Muscle of leg (tissue), 3 donors: ENCODE measurements at regions not wholly inside any gene's neighbourhood (a gene's known extent, or its start where the extent isn't known, plus 50 kb on each side); places are given as distances from the start of the nearest gene placed in this dataset.
A peak's percentile ranks its signal among the peaks of the same experiment; 100 is the strongest.
"Not testable (repeated sequence)": the region's sequence is repeated elsewhere in the genome, so short reads cannot be mapped to it uniquely, and the experiment has no call there.

Experiments
- DNase-seq: peaks from one replicate; pipeline ENCODE4 v3.0.0; 2013
- H3K27ac ChIP-seq: one replicate; pipeline ENCODE4 v1.5.1; 2013; ENCODE audit warnings: mild to moderate bottlenecking, low read length, control low read depth
- H3K27me3 ChIP-seq: one replicate; pipeline ENCODE4 v1.6.1; 2013; ENCODE audit warnings: low read length; ENCODE audit not compliant: control insufficient read depth, insufficient read depth
- H3K36me3 ChIP-seq: one replicate; pipeline ENCODE4 v1.6.1; 2013; ENCODE audit warnings: low read length; ENCODE audit not compliant: control insufficient read depth, insufficient read depth
- H3K4me1 ChIP-seq: one replicate; pipeline ENCODE4 v1.6.1; 2013; ENCODE audit warnings: low read length; ENCODE audit not compliant: control insufficient read depth, insufficient read depth
- H3K4me3 ChIP-seq: one replicate; pipeline ENCODE4 v1.5.1; 2013; ENCODE audit warnings: low read length, control low read depth
- H3K9me3 ChIP-seq: replicated peaks from 2 replicates; pipeline ENCODE4 v1.6.1; 2013; ENCODE audit warnings: low read depth, low read length; ENCODE audit not compliant: control insufficient read depth
- WGBS: methylation state at CpG from one replicate; pipeline ENCODE4 v1.1.5; 2013; ENCODE audit warnings: missing lambda C conversion rate; ENCODE audit not compliant: insufficient coverage; 5-methylcytosine and 5-hydroxymethylcytosine counted together

GRCh38 chr18:1557711-1558110, 653.0 kb downstream of the ADCYAP1 start:
- no CpG with 5 or more reads among the region's 1 CpG for WGBS
- not testable (repeated sequence) for H3K27ac ChIP-seq, H3K4me3 ChIP-seq, DNase-seq, H3K9me3 ChIP-seq, H3K36me3 ChIP-seq, H3K4me1 ChIP-seq, H3K27me3 ChIP-seq

- Histone ChIP-seq H3K36me3 (no peaks in the 10 kb centered on the region), H3K4me1 (no peaks in the 10 kb centered on the region), H3K27me3 (no peaks in the 10 kb centered on the region), H3K27ac (no peak overlapping the region), H3K9me3 (no peaks in the 10 kb centered on the region), H3K4me3 (no peak overlapping the region)
- WGBS, result 50% methylated on average over 1 of the region's 3 CpGs
- no peak for DNase-seq
Measured at GRCh38 chr18:1559563-1559962, 654.9 kb downstream of the ADCYAP1 start.

- H3K27ac ChIP-seq, result no peak overlapping the region
- no peaks in the 10 kb centered on the region for H3K27me3 ChIP-seq
- H3K4me3 ChIP-seq, result no peak overlapping the region
- 89% methylated on average over 1 of the region's 3 CpGs for whole genome bisulfite sequencing
- H3K9me3 ChIP-seq, result no peaks in the 10 kb centered on the region
- H3K4me1 ChIP-seq, result no peaks in the 10 kb centered on the region
- no peak for DNase-seq
- no peaks in the 10 kb centered on the region for H3K36me3 ChIP-seq
Measured at GRCh38 chr18:1564793-1565192, 660.1 kb downstream of the ADCYAP1 start.

GRCh38 chr18:1571206-1571605, 666.5 kb downstream of the ADCYAP1 start:
- H3K9me3 ChIP-seq, result no peaks in the 10 kb centered on the region
- H3K4me1 ChIP-seq, result no peaks in the 10 kb centered on the region
- no peaks in the 10 kb centered on the region for H3K27me3 ChIP-seq
- no peak overlapping the region for H3K4me3 ChIP-seq
- H3K36me3 ChIP-seq, result no peaks in the 10 kb centered on the region
- no CpG with 5 or more reads among the region's 2 CpGs for WGBS
- no peak for DNase-seq
- H3K27ac ChIP-seq, result no peak overlapping the region

GRCh38 chr18:1573732-1574131, 669.1 kb downstream of the ADCYAP1 start:
- no peaks in the 10 kb centered on the region for H3K4me1 ChIP-seq
- no peak overlapping the region for H3K4me3 ChIP-seq
- H3K27ac ChIP-seq, result no peak overlapping the region
- WGBS, result 60% methylated on average over 1 of the region's 5 CpGs
- no peaks in the 10 kb centered on the region for H3K9me3 ChIP-seq
- no peaks in the 10 kb centered on the region for H3K27me3 ChIP-seq
- H3K36me3 ChIP-seq, result no peaks in the 10 kb centered on the region
- DNase-seq, result no peak

- H3K27ac ChIP-seq, result no peak overlapping the region
- no peak for DNase-seq
- no peaks in the 10 kb centered on the region for H3K36me3 ChIP-seq
- WGBS, result 67% methylated on average over 1 of the region's 3 CpGs
- no peak overlapping the region for H3K4me3 ChIP-seq
- H3K4me1 ChIP-seq, result no peaks in the 10 kb centered on the region
- no peaks in the 10 kb centered on the region for H3K9me3 ChIP-seq
- no peaks in the 10 kb centered on the region for H3K27me3 ChIP-seq
Measured at GRCh38 chr18:1575084-1575483, 670.4 kb downstream of the ADCYAP1 start.

GRCh38 chr18:1578505-1578904, 673.8 kb downstream of the ADCYAP1 start:
- no peak overlapping the region for H3K4me3 ChIP-seq
- H3K9me3 ChIP-seq, result no peaks in the 10 kb centered on the region
- peaks cover 2% of the 10 kb centered on the region for H3K27me3 ChIP-seq
- peak; percentile 9 for DNase-seq
- no peaks in the 10 kb centered on the region for H3K4me1 ChIP-seq
- H3K27ac ChIP-seq, result no peak overlapping the region
- WGBS, result 88% methylated on average over 3 of the region's 6 CpGs
- H3K36me3 ChIP-seq, result no peaks in the 10 kb centered on the region

GRCh38 chr18:1581581-1581980, 676.9 kb downstream of the ADCYAP1 start:
- DNase-seq, result no peak
- Histone ChIP-seq H3K27ac (no peak overlapping the region), H3K36me3 (no peaks in the 10 kb centered on the region), H3K4me1 (no peaks in the 10 kb centered on the region), H3K27me3 (peaks cover 2% of the 10 kb centered on the region), H3K4me3 (no peak overlapping the region), H3K9me3 (no peaks in the 10 kb centered on the region)
- WGBS, result 100% methylated on average over 1 of the region's 1 CpG

GRCh38 chr18:1585881-1586488, 681.3 kb downstream of the ADCYAP1 start:
- Histone ChIP-seq H3K36me3 (no peaks in the 10 kb centered on the region), H3K4me1 (no peaks in the 10 kb centered on the region), H3K9me3 (no peaks in the 10 kb centered on the region), H3K27me3 (peaks cover 2% of the 10 kb centered on the region), H3K27ac (no peak overlapping the region), H3K4me3 (no peak overlapping the region)
- WGBS, result 0% methylated on average over 2 of the region's 7 CpGs
- peak; percentile 65 for DNase-seq

- Histone ChIP-seq H3K4me1 (no peaks in the 10 kb centered on the region), H3K36me3 (no peaks in the 10 kb centered on the region), H3K4me3 (no peak overlapping the region), H3K27me3 (no peaks in the 10 kb centered on the region), H3K27ac (no peak overlapping the region), H3K9me3 (no peaks in the 10 kb centered on the region)
- no peak for DNase-seq
- no CpG with 5 or more reads among the region's 3 CpGs for WGBS
Measured at GRCh38 chr18:1593091-1593490, 688.4 kb downstream of the ADCYAP1 start.

GRCh38 chr18:1595195-1595594, 690.5 kb downstream of the ADCYAP1 start:
- no peaks in the 10 kb centered on the region for H3K9me3 ChIP-seq
- no peaks in the 10 kb centered on the region for H3K4me1 ChIP-seq
- no peak overlapping the region for H3K27ac ChIP-seq
- H3K36me3 ChIP-seq, result no peaks in the 10 kb centered on the region
- H3K4me3 ChIP-seq, result no peak overlapping the region
- DNase-seq, result peak; percentile 13
- no CpG with 5 or more reads among the region's 1 CpG for WGBS
- H3K27me3 ChIP-seq, result no peaks in the 10 kb centered on the region
